WTC11 (cell line): ENCODE measurements at regions not wholly inside any gene's neighbourhood (a gene's known extent, or its start where the extent isn't known, plus 50 kb on each side); places are given as distances from the start of the nearest gene placed in this dataset.

Experiments used
- ATAC-seq: fragments of 200-7000 bp; cut with Tn5 transposase; 2 replicates; pipeline ENCODE4 v1.10.0; 2021; ENCODE audit warnings: mild to moderate bottlenecking, moderate library complexity
- CTCF ChIA-PET: fragments of 300-600 bp; sonication (Branson Sonifier 250); formaldehyde crosslinking; loops from one replicate; lab custom pipeline; 2021; ENCODE audit warnings: antibody characterized with exemption; lab: Charles Lee
- POLR2A ChIA-PET: fragments of 350-600 bp; sonication (Branson Sonifier 250); formaldehyde crosslinking; loops from one replicate; lab custom pipeline; 2021; ENCODE audit warnings: antibody characterized with exemption; lab: Charles Lee
- DNase-seq: peaks from one replicate; pipeline ENCODE4 v3.0.0; 2021; ENCODE audit warnings: low spot score
- H3K27ac Mint-ChIP-seq: 2 replicates; pipeline ENCODE4 v1.8.0; 2021; ENCODE audit warnings: mixed read lengths
- H3K27me3 Mint-ChIP-seq: 2 replicates; pipeline ENCODE4 v1.8.0; 2021; ENCODE audit warnings: low read depth, mild to moderate bottlenecking, moderate library complexity, mixed read lengths
- H3K36me3 Mint-ChIP-seq: 2 replicates; pipeline ENCODE4 v1.8.0; 2021; ENCODE audit warnings: mixed read lengths
- H3K4me1 Mint-ChIP-seq: 2 replicates; pipeline ENCODE4 v1.8.0; 2022; ENCODE audit warnings: mixed read lengths
- H3K4me3 Mint-ChIP-seq: 2 replicates; pipeline ENCODE4 v1.8.0; 2021; ENCODE audit warnings: mild to moderate bottlenecking, moderate library complexity, mixed read lengths
- H3K9me3 Mint-ChIP-seq: 2 replicates; pipeline ENCODE4 v1.8.0; 2021; ENCODE audit warnings: mixed read lengths
- ATF1 ChIP-seq: sonication (generic); formaldehyde crosslinking; IDR thresholded peaks from 2 replicates; pipeline ENCODE4 v1.8.1; 2023; ENCODE audit warnings: mild to moderate bottlenecking, moderate library complexity, missing genetic modification reagents
- CREM ChIP-seq: sonication (generic); formaldehyde crosslinking; IDR thresholded peaks from 2 replicates; pipeline ENCODE4 v1.8.1; 2022; ENCODE audit warnings: mild to moderate bottlenecking, missing genetic modification reagents, moderate library complexity
- EMX1 ChIP-seq: fragments of 250-450 bp; sonication (Bioruptor Pico); IDR thresholded peaks from 2 replicates; pipeline ENCODE4 v1.8.0; 2021; ENCODE audit warnings: mild to moderate bottlenecking
- HMGA2 ChIP-seq: fragments of 250-450 bp; sonication (Bioruptor Pico); IDR thresholded peaks from 2 replicates; pipeline ENCODE4 v1.4.0; 2021; ENCODE audit warnings: mild to moderate bottlenecking, moderate library complexity
- JUN ChIP-seq: sonication (generic); formaldehyde crosslinking; IDR thresholded peaks from 2 replicates; pipeline ENCODE4 v1.8.0; 2023; ENCODE audit warnings: mild to moderate bottlenecking, missing genetic modification reagents
- NFE2L1 ChIP-seq: sonication (generic); formaldehyde crosslinking; IDR thresholded peaks from 2 replicates; pipeline ENCODE4 v1.8.1; 2023; ENCODE audit warnings: missing genetic modification reagents
- NFYB ChIP-seq: sonication (generic); formaldehyde crosslinking; conservative IDR thresholded peaks from 2 replicates; pipeline ENCODE4 v1.8.0; 2022; ENCODE audit warnings: low read depth, missing genetic modification reagents
- NR3C1 ChIP-seq: sonication (generic); formaldehyde crosslinking; conservative IDR thresholded peaks from 2 replicates; pipeline ENCODE4 v1.8.1; 2023; ENCODE audit warnings: low read depth, mild to moderate bottlenecking, missing genetic modification reagents
- ZNF263 ChIP-seq: sonication (generic); formaldehyde crosslinking; IDR thresholded peaks from 2 replicates; pipeline ENCODE4 v1.8.1; 2022; ENCODE audit warnings: low read depth, mild to moderate bottlenecking, moderate library complexity, missing genetic modification reagents
- ZNF396 ChIP-seq: fragments of 250-450 bp; sonication (Bioruptor Pico); IDR thresholded peaks from 2 replicates; pipeline ENCODE4 v1.8.0; 2021; ENCODE audit warnings: mild to moderate bottlenecking, moderate library complexity, borderline replicate concordance
- TF ChIP-seq, protein P1 (sequence below): fragments of 250-450 bp; sonication (Bioruptor Pico); IDR thresholded peaks from 2 replicates; pipeline ENCODE4 v1.8.0; 2021; ENCODE audit warnings: mild to moderate bottlenecking
- TF ChIP-seq, protein P2 (sequence below): fragments of 250-450 bp; sonication (Bioruptor Pico); IDR thresholded peaks from 2 replicates; pipeline ENCODE4 v2.1.2; 2022; ENCODE audit warnings: mild to moderate bottlenecking, moderate library complexity
- TF ChIP-seq, protein P3 (sequence below): sonication (generic); formaldehyde crosslinking; IDR thresholded peaks from 2 replicates; pipeline ENCODE4 v1.8.1; 2023; ENCODE audit warnings: mild to moderate bottlenecking, missing genetic modification reagents, borderline replicate concordance
- TF ChIP-seq, protein P4 (sequence below): sonication (generic); formaldehyde crosslinking; IDR thresholded peaks from 2 replicates; pipeline ENCODE4 v1.8.1; 2023; ENCODE audit warnings: mild to moderate bottlenecking, missing genetic modification reagents
- TF ChIP-seq, protein P5 (sequence below): sonication (generic); formaldehyde crosslinking; IDR thresholded peaks from 2 replicates; pipeline ENCODE4 v1.8.0; 2022; ENCODE audit warnings: mild to moderate bottlenecking, missing genetic modification reagents
- TF ChIP-seq, protein P6 (sequence below): sonication (generic); formaldehyde crosslinking; IDR thresholded peaks from 2 replicates; pipeline ENCODE4 v1.8.1; 2023; ENCODE audit warnings: mild to moderate bottlenecking, missing genetic modification reagents
- TF ChIP-seq, protein P7 (sequence below): sonication (generic); formaldehyde crosslinking; IDR thresholded peaks from 2 replicates; pipeline ENCODE4 v1.8.0; 2023; ENCODE audit warnings: missing genetic modification reagents, mild to moderate bottlenecking, borderline replicate concordance
- TF ChIP-seq, protein P8 (sequence below): fragments of 250-450 bp; sonication (Bioruptor Pico); IDR thresholded peaks from 2 replicates; pipeline ENCODE4 v1.9.0; 2021; ENCODE audit warnings: moderate library complexity, mild to moderate bottlenecking, inconsistent platforms, borderline replicate concordance

DNA sequence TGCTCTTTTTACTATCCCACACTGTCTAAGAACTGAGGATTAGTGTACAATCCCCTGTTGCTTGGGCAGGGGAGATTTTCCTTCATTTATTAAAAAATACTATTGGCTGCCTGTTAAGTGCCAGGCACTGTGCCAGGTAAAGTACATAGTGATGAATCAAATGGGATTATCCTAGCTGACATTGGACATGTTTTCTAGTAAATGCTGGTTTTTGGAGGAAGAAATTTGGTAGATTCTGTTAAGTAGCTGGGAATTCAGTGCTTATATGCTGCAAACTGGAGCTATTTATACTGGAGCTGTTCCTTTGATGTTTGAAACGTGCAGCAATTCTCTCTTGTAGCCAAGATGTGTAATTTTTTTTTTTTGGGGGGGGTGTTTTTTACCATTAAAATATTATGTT is 299.6 kb downstream of the EMP1 start (continued):
- no peak for TF ChIP-seq NFYB
- TF ChIP-seq CREM (CRISPR knock-in tag), result no peak
- TF ChIP-seq ATF1, result no peak
- TF ChIP-seq, protein P1, sequence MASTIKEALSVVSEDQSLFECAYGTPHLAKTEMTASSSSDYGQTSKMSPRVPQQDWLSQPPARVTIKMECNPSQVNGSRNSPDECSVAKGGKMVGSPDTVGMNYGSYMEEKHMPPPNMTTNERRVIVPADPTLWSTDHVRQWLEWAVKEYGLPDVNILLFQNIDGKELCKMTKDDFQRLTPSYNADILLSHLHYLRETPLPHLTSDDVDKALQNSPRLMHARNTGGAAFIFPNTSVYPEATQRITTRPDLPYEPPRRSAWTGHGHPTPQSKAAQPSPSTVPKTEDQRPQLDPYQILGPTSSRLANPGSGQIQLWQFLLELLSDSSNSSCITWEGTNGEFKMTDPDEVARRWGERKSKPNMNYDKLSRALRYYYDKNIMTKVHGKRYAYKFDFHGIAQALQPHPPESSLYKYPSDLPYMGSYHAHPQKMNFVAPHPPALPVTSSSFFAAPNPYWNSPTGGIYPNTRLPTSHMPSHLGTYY (CRISPR knock-in tag), result no peak
- TF ChIP-seq, protein P2, sequence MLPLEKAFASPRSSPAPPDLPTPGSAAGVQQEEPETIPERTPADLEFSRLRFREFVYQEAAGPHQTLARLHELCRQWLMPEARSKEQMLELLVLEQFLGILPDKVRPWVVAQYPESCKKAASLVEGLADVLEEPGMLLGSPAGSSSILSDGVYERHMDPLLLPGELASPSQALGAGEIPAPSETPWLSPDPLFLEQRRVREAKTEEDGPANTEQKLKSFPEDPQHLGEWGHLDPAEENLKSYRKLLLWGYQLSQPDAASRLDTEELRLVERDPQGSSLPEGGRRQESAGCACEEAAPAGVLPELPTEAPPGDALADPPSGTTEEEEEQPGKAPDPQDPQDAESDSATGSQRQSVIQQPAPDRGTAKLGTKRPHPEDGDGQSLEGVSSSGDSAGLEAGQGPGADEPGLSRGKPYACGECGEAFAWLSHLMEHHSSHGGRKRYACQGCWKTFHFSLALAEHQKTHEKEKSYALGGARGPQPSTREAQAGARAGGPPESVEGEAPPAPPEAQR (CRISPR knock-in tag), result no peak
- TF ChIP-seq JUN (CRISPR knock-in tag), result no peak

DNA sequence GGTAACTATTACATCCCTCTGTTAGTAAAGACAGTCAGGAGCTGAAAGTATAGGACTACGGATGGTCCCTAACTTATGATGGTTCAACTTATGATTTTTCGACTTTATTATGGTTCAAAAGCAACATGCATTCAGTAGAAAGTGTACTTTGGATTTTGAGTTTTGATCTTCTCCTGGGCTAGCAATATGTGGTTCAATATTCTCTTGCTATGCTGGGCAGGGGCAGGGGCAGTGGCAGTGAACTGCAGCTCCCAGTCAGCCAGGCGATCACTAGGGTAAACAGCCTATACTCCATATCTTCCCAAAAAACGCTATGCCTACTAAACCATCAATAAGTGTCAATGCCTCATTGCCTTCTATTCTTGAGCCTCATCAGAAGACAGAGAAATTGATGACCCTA is 292.7 kb downstream of the EMP1 start:
- CTCF ChIA-PET, result no interaction called here
- Mint-ChIP-seq H3K9me3 (peaks cover 11% of the 10 kb centered on the region), H3K27ac (no peak overlapping the region), H3K36me3 (no peaks in the 10 kb centered on the region), H3K4me3 (no peak overlapping the region), H3K27me3 (no peaks in the 10 kb centered on the region), H3K4me1 (peaks cover 11% of the 10 kb centered on the region)
- DNase-seq, result no peak
- no peak for ATAC-seq
- POLR2A ChIA-PET, result no interaction called here
- TF ChIP-seq EMX1 (CRISPR knock-in tag), result no peak
- no peak for TF ChIP-seq ZNF263
- TF ChIP-seq, protein P3, sequence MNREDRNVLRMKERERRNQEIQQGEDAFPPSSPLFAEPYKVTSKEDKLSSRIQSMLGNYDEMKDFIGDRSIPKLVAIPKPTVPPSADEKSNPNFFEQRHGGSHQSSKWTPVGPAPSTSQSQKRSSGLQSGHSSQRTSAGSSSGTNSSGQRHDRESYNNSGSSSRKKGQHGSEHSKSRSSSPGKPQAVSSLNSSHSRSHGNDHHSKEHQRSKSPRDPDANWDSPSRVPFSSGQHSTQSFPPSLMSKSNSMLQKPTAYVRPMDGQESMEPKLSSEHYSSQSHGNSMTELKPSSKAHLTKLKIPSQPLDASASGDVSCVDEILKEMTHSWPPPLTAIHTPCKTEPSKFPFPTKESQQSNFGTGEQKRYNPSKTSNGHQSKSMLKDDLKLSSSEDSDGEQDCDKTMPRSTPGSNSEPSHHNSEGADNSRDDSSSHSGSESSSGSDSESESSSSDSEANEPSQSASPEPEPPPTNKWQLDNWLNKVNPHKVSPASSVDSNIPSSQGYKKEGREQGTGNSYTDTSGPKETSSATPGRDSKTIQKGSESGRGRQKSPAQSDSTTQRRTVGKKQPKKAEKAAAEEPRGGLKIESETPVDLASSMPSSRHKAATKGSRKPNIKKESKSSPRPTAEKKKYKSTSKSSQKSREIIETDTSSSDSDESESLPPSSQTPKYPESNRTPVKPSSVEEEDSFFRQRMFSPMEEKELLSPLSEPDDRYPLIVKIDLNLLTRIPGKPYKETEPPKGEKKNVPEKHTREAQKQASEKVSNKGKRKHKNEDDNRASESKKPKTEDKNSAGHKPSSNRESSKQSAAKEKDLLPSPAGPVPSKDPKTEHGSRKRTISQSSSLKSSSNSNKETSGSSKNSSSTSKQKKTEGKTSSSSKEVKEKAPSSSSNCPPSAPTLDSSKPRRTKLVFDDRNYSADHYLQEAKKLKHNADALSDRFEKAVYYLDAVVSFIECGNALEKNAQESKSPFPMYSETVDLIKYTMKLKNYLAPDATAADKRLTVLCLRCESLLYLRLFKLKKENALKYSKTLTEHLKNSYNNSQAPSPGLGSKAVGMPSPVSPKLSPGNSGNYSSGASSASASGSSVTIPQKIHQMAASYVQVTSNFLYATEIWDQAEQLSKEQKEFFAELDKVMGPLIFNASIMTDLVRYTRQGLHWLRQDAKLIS (CRISPR knock-in tag), result no peak
- TF ChIP-seq ZNF396 (CRISPR knock-in tag), result no peak
- TF ChIP-seq, protein P4, sequence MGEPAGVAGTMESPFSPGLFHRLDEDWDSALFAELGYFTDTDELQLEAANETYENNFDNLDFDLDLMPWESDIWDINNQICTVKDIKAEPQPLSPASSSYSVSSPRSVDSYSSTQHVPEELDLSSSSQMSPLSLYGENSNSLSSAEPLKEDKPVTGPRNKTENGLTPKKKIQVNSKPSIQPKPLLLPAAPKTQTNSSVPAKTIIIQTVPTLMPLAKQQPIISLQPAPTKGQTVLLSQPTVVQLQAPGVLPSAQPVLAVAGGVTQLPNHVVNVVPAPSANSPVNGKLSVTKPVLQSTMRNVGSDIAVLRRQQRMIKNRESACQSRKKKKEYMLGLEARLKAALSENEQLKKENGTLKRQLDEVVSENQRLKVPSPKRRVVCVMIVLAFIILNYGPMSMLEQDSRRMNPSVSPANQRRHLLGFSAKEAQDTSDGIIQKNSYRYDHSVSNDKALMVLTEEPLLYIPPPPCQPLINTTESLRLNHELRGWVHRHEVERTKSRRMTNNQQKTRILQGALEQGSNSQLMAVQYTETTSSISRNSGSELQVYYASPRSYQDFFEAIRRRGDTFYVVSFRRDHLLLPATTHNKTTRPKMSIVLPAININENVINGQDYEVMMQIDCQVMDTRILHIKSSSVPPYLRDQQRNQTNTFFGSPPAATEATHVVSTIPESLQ (CRISPR knock-in tag), result no peak
- TF ChIP-seq ATF1, result no peak
- TF ChIP-seq, protein P5, sequence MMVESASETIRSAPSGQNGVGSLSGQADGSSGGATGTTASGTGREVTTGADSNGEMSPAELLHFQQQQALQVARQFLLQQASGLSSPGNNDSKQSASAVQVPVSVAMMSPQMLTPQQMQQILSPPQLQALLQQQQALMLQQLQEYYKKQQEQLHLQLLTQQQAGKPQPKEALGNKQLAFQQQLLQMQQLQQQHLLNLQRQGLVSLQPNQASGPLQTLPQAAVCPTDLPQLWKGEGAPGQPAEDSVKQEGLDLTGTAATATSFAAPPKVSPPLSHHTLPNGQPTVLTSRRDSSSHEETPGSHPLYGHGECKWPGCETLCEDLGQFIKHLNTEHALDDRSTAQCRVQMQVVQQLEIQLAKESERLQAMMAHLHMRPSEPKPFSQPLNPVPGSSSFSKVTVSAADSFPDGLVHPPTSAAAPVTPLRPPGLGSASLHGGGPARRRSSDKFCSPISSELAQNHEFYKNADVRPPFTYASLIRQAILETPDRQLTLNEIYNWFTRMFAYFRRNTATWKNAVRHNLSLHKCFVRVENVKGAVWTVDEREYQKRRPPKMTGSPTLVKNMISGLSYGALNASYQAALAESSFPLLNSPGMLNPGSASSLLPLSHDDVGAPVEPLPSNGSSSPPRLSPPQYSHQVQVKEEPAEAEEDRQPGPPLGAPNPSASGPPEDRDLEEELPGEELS (CRISPR knock-in tag), result no peak
- TF ChIP-seq, protein P6, sequence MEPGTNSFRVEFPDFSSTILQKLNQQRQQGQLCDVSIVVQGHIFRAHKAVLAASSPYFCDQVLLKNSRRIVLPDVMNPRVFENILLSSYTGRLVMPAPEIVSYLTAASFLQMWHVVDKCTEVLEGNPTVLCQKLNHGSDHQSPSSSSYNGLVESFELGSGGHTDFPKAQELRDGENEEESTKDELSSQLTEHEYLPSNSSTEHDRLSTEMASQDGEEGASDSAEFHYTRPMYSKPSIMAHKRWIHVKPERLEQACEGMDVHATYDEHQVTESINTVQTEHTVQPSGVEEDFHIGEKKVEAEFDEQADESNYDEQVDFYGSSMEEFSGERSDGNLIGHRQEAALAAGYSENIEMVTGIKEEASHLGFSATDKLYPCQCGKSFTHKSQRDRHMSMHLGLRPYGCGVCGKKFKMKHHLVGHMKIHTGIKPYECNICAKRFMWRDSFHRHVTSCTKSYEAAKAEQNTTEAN (CRISPR knock-in tag), result no peak
- TF ChIP-seq, protein P7, sequence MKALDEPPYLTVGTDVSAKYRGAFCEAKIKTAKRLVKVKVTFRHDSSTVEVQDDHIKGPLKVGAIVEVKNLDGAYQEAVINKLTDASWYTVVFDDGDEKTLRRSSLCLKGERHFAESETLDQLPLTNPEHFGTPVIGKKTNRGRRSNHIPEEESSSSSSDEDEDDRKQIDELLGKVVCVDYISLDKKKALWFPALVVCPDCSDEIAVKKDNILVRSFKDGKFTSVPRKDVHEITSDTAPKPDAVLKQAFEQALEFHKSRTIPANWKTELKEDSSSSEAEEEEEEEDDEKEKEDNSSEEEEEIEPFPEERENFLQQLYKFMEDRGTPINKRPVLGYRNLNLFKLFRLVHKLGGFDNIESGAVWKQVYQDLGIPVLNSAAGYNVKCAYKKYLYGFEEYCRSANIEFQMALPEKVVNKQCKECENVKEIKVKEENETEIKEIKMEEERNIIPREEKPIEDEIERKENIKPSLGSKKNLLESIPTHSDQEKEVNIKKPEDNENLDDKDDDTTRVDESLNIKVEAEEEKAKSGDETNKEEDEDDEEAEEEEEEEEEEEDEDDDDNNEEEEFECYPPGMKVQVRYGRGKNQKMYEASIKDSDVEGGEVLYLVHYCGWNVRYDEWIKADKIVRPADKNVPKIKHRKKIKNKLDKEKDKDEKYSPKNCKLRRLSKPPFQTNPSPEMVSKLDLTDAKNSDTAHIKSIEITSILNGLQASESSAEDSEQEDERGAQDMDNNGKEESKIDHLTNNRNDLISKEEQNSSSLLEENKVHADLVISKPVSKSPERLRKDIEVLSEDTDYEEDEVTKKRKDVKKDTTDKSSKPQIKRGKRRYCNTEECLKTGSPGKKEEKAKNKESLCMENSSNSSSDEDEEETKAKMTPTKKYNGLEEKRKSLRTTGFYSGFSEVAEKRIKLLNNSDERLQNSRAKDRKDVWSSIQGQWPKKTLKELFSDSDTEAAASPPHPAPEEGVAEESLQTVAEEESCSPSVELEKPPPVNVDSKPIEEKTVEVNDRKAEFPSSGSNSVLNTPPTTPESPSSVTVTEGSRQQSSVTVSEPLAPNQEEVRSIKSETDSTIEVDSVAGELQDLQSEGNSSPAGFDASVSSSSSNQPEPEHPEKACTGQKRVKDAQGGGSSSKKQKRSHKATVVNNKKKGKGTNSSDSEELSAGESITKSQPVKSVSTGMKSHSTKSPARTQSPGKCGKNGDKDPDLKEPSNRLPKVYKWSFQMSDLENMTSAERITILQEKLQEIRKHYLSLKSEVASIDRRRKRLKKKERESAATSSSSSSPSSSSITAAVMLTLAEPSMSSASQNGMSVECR (CRISPR knock-in tag), result no peak
- no peak for TF ChIP-seq NR3C1 (CRISPR knock-in tag)
- TF ChIP-seq NFE2L1, result no peak
- no peak for TF ChIP-seq HMGA2 (CRISPR knock-in tag)
- TF ChIP-seq, protein P8, sequence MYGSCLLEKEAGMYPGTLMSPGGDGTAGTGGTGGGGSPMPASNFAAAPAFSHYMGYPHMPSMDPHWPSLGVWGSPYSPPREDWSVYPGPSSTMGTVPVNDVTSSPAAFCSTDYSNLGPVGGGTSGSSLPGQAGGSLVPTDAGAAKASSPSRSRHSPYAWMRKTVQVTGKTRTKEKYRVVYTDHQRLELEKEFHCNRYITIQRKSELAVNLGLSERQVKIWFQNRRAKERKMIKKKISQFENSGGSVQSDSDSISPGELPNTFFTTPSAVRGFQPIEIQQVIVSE (CRISPR knock-in tag), result no peak
